MM.1S (cell line): ENCODE measurements at regions not wholly inside any gene's neighbourhood (a gene's known extent, or its start where the extent isn't known, plus 50 kb on each side); places are given as distances from the start of the nearest gene placed in this dataset.

Experiments used
- CTCF ChIP-seq: fragments of 300-600 bp; sonication (generic); IDR thresholded peaks from 2 replicates; pipeline ENCODE4 v1.5.1; 2016; ENCODE audit warnings: antibody characterized with exemption, low read length, mixed read lengths
- EZH2 ChIP-seq: fragments of 300-600 bp; sonication (generic); optimal IDR thresholded peaks from 2 replicates; pipeline ENCODE3; 2017; ENCODE audit warnings: low read depth, mild to moderate bottlenecking, antibody characterized with exemption, low read length, mixed read lengths

GRCh38 chr5:142478113-142478512 is 153.3 kb upstream of the SPRY4 start:
- no peak for TF ChIP-seq CTCF
- TF ChIP-seq EZH2 = no peak
